Endodermal cell (in vitro differentiated cells): ENCODE measurements at regions not wholly inside any gene's neighbourhood (a gene's known extent, or its start where the extent isn't known, plus 50 kb on each side); places are given as distances from the start of the nearest gene placed in this dataset.

Source experiments
- DNase-seq: peaks from one replicate; pipeline ENCODE4 v3.0.0-alpha.2; 2017
- H3K27ac ChIP-seq: 2 replicates; pipeline ENCODE4 v1.5.1; 2013; ENCODE audit warnings: mild to moderate bottlenecking, low read depth, low read length, moderate library complexity
- H3K27me3 ChIP-seq: 2 replicates; pipeline ENCODE4 v1.6.1; 2013; ENCODE audit warnings: mild to moderate bottlenecking, low read length, moderate library complexity; ENCODE audit not compliant: insufficient read depth, control insufficient read depth, poor library complexity, severe bottlenecking
- H3K36me3 ChIP-seq: 2 replicates; pipeline ENCODE4 v1.7.0; 2013; ENCODE audit warnings: mild to moderate bottlenecking, low read length, moderate library complexity; ENCODE audit not compliant: control insufficient read depth, insufficient read depth
- H3K4me1 ChIP-seq: one replicate; pipeline ENCODE4 v1.7.0; 2013; ENCODE audit warnings: low read length; ENCODE audit not compliant: control insufficient read depth, insufficient read depth
- H3K4me3 ChIP-seq: 2 replicates; pipeline ENCODE4 v1.5.1; 2013; ENCODE audit warnings: mild to moderate bottlenecking, low read length, moderate library complexity
- H3K9ac ChIP-seq: 2 replicates; pipeline ENCODE4 v1.6.1; 2013; ENCODE audit warnings: mild to moderate bottlenecking, low read length, moderate library complexity; ENCODE audit not compliant: poor library complexity, severe bottlenecking; ENCODE audit errors: extremely low read depth
- H3K9me3 ChIP-seq: 2 replicates; pipeline ENCODE4 v1.6.1; 2013; ENCODE audit warnings: mild to moderate bottlenecking, low read length, moderate library complexity; ENCODE audit not compliant: control insufficient read depth
- H3K27ac Mint-ChIP-seq: 2 replicates; pipeline ENCODE4 v1.8.0; 2020; ENCODE audit warnings: mixed read lengths
- H3K27me3 Mint-ChIP-seq: 2 replicates; pipeline ENCODE4 v1.8.0; 2021; ENCODE audit warnings: mild to moderate bottlenecking, mixed read lengths; ENCODE audit not compliant: insufficient read depth
- H3K36me3 Mint-ChIP-seq: 2 replicates; pipeline ENCODE4 v1.8.0; 2020; ENCODE audit warnings: low read depth, mixed read lengths
- H3K4me1 Mint-ChIP-seq: 2 replicates; pipeline ENCODE4 v1.8.0; 2020; ENCODE audit warnings: mixed read lengths
- H3K4me3 Mint-ChIP-seq: 2 replicates; pipeline ENCODE4 v1.8.0; 2020; ENCODE audit warnings: mild to moderate bottlenecking, moderate library complexity, mixed read lengths
- H3K9me3 Mint-ChIP-seq: 2 replicates; pipeline ENCODE4 v1.8.0; 2020; ENCODE audit warnings: mild to moderate bottlenecking, mixed read lengths
- CTCF ChIP-seq: fragments of 200-600 bp; sonication (generic); conservative IDR thresholded peaks from 2 replicates; pipeline ENCODE4 v1.5.0; 2021; ENCODE audit warnings: antibody characterized with exemption, mild to moderate bottlenecking
- WGBS, 2 experiments: methylation state at CpG; one replicate each; pipeline versions ENCODE4 v1.1.5 to v1.1.7; 2013; ENCODE audit warnings: missing lambda C conversion rate in 2 of 2, mixed read lengths in 1 of 2; ENCODE audit not compliant: insufficient coverage in 1 of 2, insufficient read length in 1 of 2; 5-methylcytosine and 5-hydroxymethylcytosine counted together

GRCh38 chr11:112614605-112615004 is 346.6 kb upstream of the NCAM1 start:
- Histone ChIP-seq H3K4me1 (no peaks in the 10 kb centered on the region), H3K9ac (no peak overlapping the region)
- TF ChIP-seq CTCF: no peak

GRCh38 chr11:112615238-112615637 is 346.0 kb upstream of the NCAM1 start:
- Histone ChIP-seq H3K27me3 (no peaks in the 10 kb centered on the region), H3K9me3 (no peaks in the 10 kb centered on the region), H3K4me1 (no peaks in the 10 kb centered on the region), H3K9ac (no peak overlapping the region), H3K36me3 (no peaks in the 10 kb centered on the region), H3K4me3 (no peak overlapping the region), H3K27ac (no peak overlapping the region)
- H3K4me1 Mint-ChIP-seq: peaks cover 16% of the 10 kb centered on the region
- no peak for TF ChIP-seq CTCF
- H3K27ac Mint-ChIP-seq: no peak overlapping the region
- no peak overlapping the region for H3K4me3 Mint-ChIP-seq
- H3K36me3 Mint-ChIP-seq: no peaks in the 10 kb centered on the region
- no peaks in the 10 kb centered on the region for H3K9me3 Mint-ChIP-seq
- H3K27me3 Mint-ChIP-seq: no peaks in the 10 kb centered on the region
- DNase-seq: no peak

More at GRCh38 chr11:112614605-112615004, 346.6 kb upstream of the NCAM1 start:
- WGBS, 2 experiments: 87 to 100% methylated on average over 1 of the region's 1 CpG
- H3K27me3 ChIP-seq: no peaks in the 10 kb centered on the region
- no peaks in the 10 kb centered on the region for H3K27me3 Mint-ChIP-seq
- no peaks in the 10 kb centered on the region for H3K36me3 ChIP-seq
- H3K4me1 Mint-ChIP-seq: peaks cover 16% of the 10 kb centered on the region
- no peak overlapping the region for H3K4me3 ChIP-seq
- H3K27ac Mint-ChIP-seq: no peak overlapping the region
- no peaks in the 10 kb centered on the region for H3K9me3 Mint-ChIP-seq
- no peaks in the 10 kb centered on the region for H3K9me3 ChIP-seq
- no peak overlapping the region for H3K4me3 Mint-ChIP-seq
- no peaks in the 10 kb centered on the region for H3K36me3 Mint-ChIP-seq
- no peak for DNase-seq
- no peak overlapping the region for H3K27ac ChIP-seq

GRCh38 chr11:112615891-112616290 is 345.3 kb upstream of the NCAM1 start:
- H3K27me3 ChIP-seq: no peaks in the 10 kb centered on the region
- H3K36me3 ChIP-seq: no peaks in the 10 kb centered on the region
- no peaks in the 10 kb centered on the region for H3K4me1 ChIP-seq
- TF ChIP-seq CTCF: no peak
- Mint-ChIP-seq H3K27me3 (no peaks in the 10 kb centered on the region), H3K27ac (no peak overlapping the region), H3K4me1 (peaks cover 16% of the 10 kb centered on the region), H3K36me3 (no peaks in the 10 kb centered on the region), H3K9me3 (no peaks in the 10 kb centered on the region), H3K4me3 (no peak overlapping the region)
- H3K9ac ChIP-seq: no peak overlapping the region
- H3K4me3 ChIP-seq: no peak overlapping the region
- H3K27ac ChIP-seq: no peak overlapping the region
- H3K9me3 ChIP-seq: no peaks in the 10 kb centered on the region
- no peak for DNase-seq
